ENCODE measurements at regions not wholly inside any gene's neighbourhood (a gene's known extent, or its start where the extent isn't known, plus 50 kb on each side); places are given as distances from the start of the nearest gene placed in this dataset.

DNA sequence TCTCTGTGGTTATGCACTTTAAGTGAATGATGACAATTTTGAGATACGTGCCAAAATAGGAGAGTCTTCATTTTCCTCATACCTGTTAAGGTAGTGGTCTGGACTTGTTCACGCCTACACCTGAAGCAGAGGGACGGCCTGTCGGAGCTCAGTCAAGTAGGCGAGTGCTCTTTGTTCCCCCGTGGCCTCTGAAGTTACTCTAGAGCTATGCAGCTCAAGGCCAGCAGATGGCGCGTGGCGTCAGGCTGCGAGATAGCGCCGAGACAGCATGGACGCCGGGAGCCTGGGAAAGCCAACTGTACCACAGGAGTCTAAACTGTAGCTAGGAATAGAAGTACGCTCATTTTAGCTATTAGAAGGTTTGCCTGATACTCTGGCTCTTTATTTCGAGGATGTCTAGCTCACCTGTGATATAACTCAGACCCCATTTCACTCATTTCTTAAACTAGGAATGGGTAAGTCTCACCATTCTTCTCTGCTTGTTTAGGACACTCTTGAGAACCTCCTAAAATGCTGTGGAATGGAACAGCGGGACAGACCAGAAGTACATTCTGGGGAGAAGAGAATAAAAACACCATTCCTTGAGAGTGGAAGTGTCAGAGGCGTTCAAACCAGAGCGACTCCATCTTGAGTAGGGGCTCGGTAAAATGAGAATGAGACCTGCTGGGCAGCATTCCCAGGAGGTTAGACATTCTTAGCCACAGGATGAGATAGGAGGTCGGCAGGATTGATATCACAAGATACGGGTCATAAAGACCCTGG is 267.4 kb upstream of the HMGA2 start:
- no peak for TF ChIP-seq CEBPB (IDR thresholded peaks at IDR 0.05; ENCODE audit: low read depth)
- no peak for TF ChIP-seq POLR2A (IDR thresholded peaks at IDR 0.05; ENCODE audit: borderline replicate concordance, extremely low read depth, insufficient read depth, insufficient read length)
- peak; percentile 67 to 94 (median 85); a peak in 5 of 6 replicates for TF ChIP-seq CTCF (IDR thresholded peaks at IDR 0.05 in 2 of 3, conservative IDR thresholded peaks at IDR 0.05 in 1 of 3; ENCODE audit: borderline replicate concordance in 1 of 3, insufficient read depth in 1 of 3, low read depth in 2 of 3, low read length in 2 of 3)
- no peak for TF ChIP-seq SRF (IDR thresholded peaks at IDR 0.05; ENCODE audit: low read depth)
- TF ChIP-seq POLR2AphosphoS5 (IDR thresholded peaks at IDR 0.05; ENCODE audit: low read depth, low read length), result 0 out of 2 replicates have a peak, but pooled peaks have one; percentile 12

Measured in HCT116 (cell line).